ENCODE measurements at regions not wholly inside any gene's neighbourhood (a gene's known extent, or its start where the extent isn't known, plus 50 kb on each side); places are given as distances from the start of the nearest gene placed in this dataset.

GRCh38 chr3:87367736-87368135 lies 91.4 kb upstream of the POU1F1 start:
- H3K4me1 ChIP-seq (ENCODE audit: control insufficient read depth, insufficient read depth, low read length): no peaks in the 10 kb centered on the region
- WGBS (ENCODE audit: insufficient coverage): no CpG with 5 or more reads among the region's 1 CpG
- H3K4me3 ChIP-seq (ENCODE audit: low read length): no peak overlapping the region
- peak; percentile 12 for DNase-seq
- H3K27ac ChIP-seq (ENCODE audit: low read length): no peak overlapping the region
- no peaks in the 10 kb centered on the region for H3K36me3 ChIP-seq (ENCODE audit: control insufficient read depth, insufficient read depth, low read length)
- no peaks in the 10 kb centered on the region for H3K9me3 ChIP-seq (replicated peaks; ENCODE audit: control insufficient read depth, low read depth, low read length)
- no peaks in the 10 kb centered on the region for H3K27me3 ChIP-seq (ENCODE audit: control insufficient read depth, insufficient read depth, low read length)

DNA sequence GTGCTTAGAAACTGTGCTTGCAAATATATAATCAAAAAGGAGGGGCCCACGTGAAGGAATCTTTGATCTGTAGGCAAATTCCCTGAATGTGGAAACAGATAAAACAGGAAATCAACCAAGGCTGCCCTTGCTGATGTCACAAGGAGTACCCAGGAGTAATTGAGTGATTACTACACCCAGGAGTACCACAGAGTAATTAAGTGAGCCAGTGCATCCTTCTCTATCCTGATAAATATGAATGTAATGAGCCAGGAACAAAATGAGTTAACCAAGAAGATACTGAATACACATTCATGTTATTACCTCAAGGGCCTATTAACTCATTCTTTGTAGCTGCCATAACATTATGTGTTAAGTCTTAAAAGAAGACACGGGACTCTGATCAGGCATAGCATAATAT lies 87.3 kb upstream of the POU1F1 start:
- no peaks in the 10 kb centered on the region for H3K4me1 ChIP-seq (ENCODE audit: control insufficient read depth, insufficient read depth, low read length)
- no peaks in the 10 kb centered on the region for H3K9me3 ChIP-seq (replicated peaks; ENCODE audit: control insufficient read depth, low read depth, low read length)
- H3K27me3 ChIP-seq (ENCODE audit: control insufficient read depth, insufficient read depth, low read length): no peaks in the 10 kb centered on the region
- WGBS (ENCODE audit: insufficient coverage): no CpG with 5 or more reads among the region's 2 CpGs
- no peak overlapping the region for H3K4me3 ChIP-seq (ENCODE audit: low read length)
- H3K27ac ChIP-seq (ENCODE audit: low read length): no peak overlapping the region
- no peaks in the 10 kb centered on the region for H3K36me3 ChIP-seq (ENCODE audit: control insufficient read depth, insufficient read depth, low read length)
- DNase-seq: no peak

- Histone ChIP-seq H3K4me1 (ENCODE audit: control insufficient read depth, insufficient read depth, low read length) (no peaks in the 10 kb centered on the region), H3K27me3 (ENCODE audit: control insufficient read depth, insufficient read depth, low read length) (no peaks in the 10 kb centered on the region), H3K4me3 (ENCODE audit: low read length) (no peak overlapping the region), H3K27ac (ENCODE audit: low read length) (no peak overlapping the region), H3K36me3 (ENCODE audit: control insufficient read depth, insufficient read depth, low read length) (no peaks in the 10 kb centered on the region), H3K9me3 (replicated peaks; ENCODE audit: control insufficient read depth, low read depth, low read length) (no peaks in the 10 kb centered on the region)
- no CpG with 5 or more reads among the region's 1 CpG for WGBS (ENCODE audit: insufficient coverage)
- DNase-seq: no peak
Observed at GRCh38 chr3:87361956-87362355, 85.6 kb upstream of the POU1F1 start.

DNA sequence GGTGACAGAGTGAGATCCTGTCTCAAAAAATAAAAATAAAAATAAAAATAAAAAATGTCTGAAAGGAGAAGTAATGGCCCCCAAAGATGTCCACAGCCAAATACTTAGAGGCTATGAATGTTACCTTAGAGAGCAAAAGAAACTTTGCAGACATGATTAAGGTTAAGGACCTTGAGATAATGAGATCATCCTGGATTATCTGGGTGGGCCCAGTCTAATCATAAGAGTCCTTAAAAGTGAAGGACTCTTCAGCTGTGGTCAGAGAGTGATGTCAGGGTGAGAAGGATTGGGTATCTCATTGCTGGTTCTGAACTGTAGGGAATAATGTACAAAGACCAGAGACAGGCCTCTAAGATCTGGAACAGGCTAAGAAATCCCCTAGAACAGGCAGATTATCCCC lies 84.9 kb upstream of the POU1F1 start:
- no peak overlapping the region for H3K4me3 ChIP-seq (ENCODE audit: low read length)
- H3K9me3 ChIP-seq (replicated peaks; ENCODE audit: control insufficient read depth, low read depth, low read length): no peaks in the 10 kb centered on the region
- H3K36me3 ChIP-seq (ENCODE audit: control insufficient read depth, insufficient read depth, low read length): no peaks in the 10 kb centered on the region
- DNase-seq: no peak
- H3K4me1 ChIP-seq (ENCODE audit: control insufficient read depth, insufficient read depth, low read length): no peaks in the 10 kb centered on the region
- no peak overlapping the region for H3K27ac ChIP-seq (ENCODE audit: low read length)
- no peaks in the 10 kb centered on the region for H3K27me3 ChIP-seq (ENCODE audit: control insufficient read depth, insufficient read depth, low read length)

DNA sequence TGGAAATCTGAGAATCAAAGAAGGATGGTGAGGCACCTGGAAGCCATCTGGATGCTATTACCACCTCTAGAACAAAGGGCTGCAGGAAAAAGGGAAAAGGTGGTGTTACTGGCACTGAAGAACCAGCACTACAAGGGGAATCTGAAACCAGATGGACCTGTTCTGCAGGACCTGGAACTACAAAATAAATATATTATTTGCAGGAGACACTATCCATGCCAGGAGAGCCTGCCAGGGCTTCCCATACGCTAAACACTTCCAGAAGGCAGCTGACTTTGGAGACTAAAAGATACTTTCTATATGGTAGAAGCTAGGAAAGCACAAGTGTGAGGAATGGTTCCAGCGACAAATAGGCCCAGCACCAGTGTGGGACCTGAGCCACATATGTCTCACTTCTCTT lies 83.4 kb upstream of the POU1F1 start:
- Histone ChIP-seq H3K27ac (ENCODE audit: low read length) (no peak overlapping the region), H3K36me3 (ENCODE audit: control insufficient read depth, insufficient read depth, low read length) (no peaks in the 10 kb centered on the region), H3K9me3 (replicated peaks; ENCODE audit: control insufficient read depth, low read depth, low read length) (no peaks in the 10 kb centered on the region), H3K27me3 (ENCODE audit: control insufficient read depth, insufficient read depth, low read length) (no peaks in the 10 kb centered on the region), H3K4me1 (ENCODE audit: control insufficient read depth, insufficient read depth, low read length) (no peaks in the 10 kb centered on the region), H3K4me3 (ENCODE audit: low read length) (no peak overlapping the region)
- no CpG with 5 or more reads among the region's 2 CpGs for WGBS (ENCODE audit: insufficient coverage)
- DNase-seq: no peak

DNA sequence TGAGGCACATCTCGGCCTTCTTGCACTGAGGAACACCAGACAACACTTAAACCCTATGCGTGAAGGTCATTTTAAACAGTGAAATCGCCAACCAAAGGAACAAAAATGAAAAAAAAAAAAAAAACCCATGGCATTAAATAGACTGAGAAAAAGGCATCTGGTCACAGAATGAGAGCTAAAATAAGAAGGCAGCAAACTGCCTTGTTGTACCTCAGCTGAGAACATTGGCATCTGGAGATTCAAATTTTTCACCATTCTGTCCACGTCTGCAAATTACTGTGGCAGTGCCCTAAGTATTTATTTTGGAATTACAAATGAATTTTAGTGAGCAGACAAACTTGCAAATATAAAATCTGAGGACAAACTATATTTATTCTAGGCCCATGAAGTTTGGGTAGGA lies 82.6 kb upstream of the POU1F1 start:
- H3K4me1 ChIP-seq (ENCODE audit: control insufficient read depth, insufficient read depth, low read length): no peaks in the 10 kb centered on the region
- WGBS (ENCODE audit: insufficient coverage): no CpG with 5 or more reads among the region's 4 CpGs
- no peaks in the 10 kb centered on the region for H3K9me3 ChIP-seq (replicated peaks; ENCODE audit: control insufficient read depth, low read depth, low read length)
- no peaks in the 10 kb centered on the region for H3K36me3 ChIP-seq (ENCODE audit: control insufficient read depth, insufficient read depth, low read length)
- H3K4me3 ChIP-seq (ENCODE audit: low read length): no peak overlapping the region
- no peak for DNase-seq
- H3K27ac ChIP-seq (ENCODE audit: low read length): no peak overlapping the region
- H3K27me3 ChIP-seq (ENCODE audit: control insufficient read depth, insufficient read depth, low read length): no peaks in the 10 kb centered on the region

DNA sequence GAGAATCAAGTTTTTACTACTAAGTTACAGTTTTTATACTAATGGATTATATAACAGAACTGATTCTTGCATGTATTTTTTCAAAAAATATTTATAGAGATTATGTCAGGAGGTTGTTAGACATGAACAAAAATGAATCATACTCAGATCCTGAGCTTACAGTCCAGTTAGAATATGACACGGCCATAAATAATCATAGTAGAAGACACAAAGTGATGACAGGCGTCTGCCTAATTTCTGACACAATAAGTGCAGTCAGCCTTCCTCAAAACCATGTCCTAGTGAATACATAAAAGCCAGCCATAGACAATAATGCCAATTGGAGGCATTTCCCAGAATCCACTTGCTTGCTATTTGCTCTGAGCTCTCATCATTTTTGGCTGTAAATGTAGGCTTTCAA lies 81.7 kb upstream of the POU1F1 start:
- Histone ChIP-seq H3K9me3 (replicated peaks; ENCODE audit: control insufficient read depth, low read depth, low read length) (no peaks in the 10 kb centered on the region), H3K4me3 (ENCODE audit: low read length) (no peak overlapping the region), H3K27ac (ENCODE audit: low read length) (no peak overlapping the region), H3K27me3 (ENCODE audit: control insufficient read depth, insufficient read depth, low read length) (no peaks in the 10 kb centered on the region), H3K4me1 (ENCODE audit: control insufficient read depth, insufficient read depth, low read length) (no peaks in the 10 kb centered on the region), H3K36me3 (ENCODE audit: control insufficient read depth, insufficient read depth, low read length) (no peaks in the 10 kb centered on the region)
- 100% methylated on average over 1 of the region's 2 CpGs for whole genome bisulfite sequencing (ENCODE audit: insufficient coverage)
- DNase-seq: no peak

GRCh38 chr3:87354398-87354797 lies 78.0 kb upstream of the POU1F1 start:
- no peaks in the 10 kb centered on the region for H3K27me3 ChIP-seq (ENCODE audit: control insufficient read depth, insufficient read depth, low read length)
- no peaks in the 10 kb centered on the region for H3K36me3 ChIP-seq (ENCODE audit: control insufficient read depth, insufficient read depth, low read length)
- H3K4me1 ChIP-seq (ENCODE audit: control insufficient read depth, insufficient read depth, low read length): no peaks in the 10 kb centered on the region
- no peaks in the 10 kb centered on the region for H3K9me3 ChIP-seq (replicated peaks; ENCODE audit: control insufficient read depth, low read depth, low read length)
- no peak overlapping the region for H3K27ac ChIP-seq (ENCODE audit: low read length)
- DNase-seq: no peak
- no peak overlapping the region for H3K4me3 ChIP-seq (ENCODE audit: low read length)

GRCh38 chr3:87351937-87352336 lies 75.6 kb upstream of the POU1F1 start:
- DNase-seq: no peak
- Histone ChIP-seq H3K4me1 (ENCODE audit: control insufficient read depth, insufficient read depth, low read length) (no peaks in the 10 kb centered on the region), H3K27ac (ENCODE audit: low read length) (no peak overlapping the region), H3K4me3 (ENCODE audit: low read length) (no peak overlapping the region), H3K9me3 (replicated peaks; ENCODE audit: control insufficient read depth, low read depth, low read length) (no peaks in the 10 kb centered on the region), H3K36me3 (ENCODE audit: control insufficient read depth, insufficient read depth, low read length) (no peaks in the 10 kb centered on the region), H3K27me3 (ENCODE audit: control insufficient read depth, insufficient read depth, low read length) (no peaks in the 10 kb centered on the region)
- WGBS (ENCODE audit: insufficient coverage): 43% methylated on average over 1 of the region's 1 CpG

GRCh38 chr3:87350367-87351199 lies 74.2 kb upstream of the POU1F1 start:
- Histone ChIP-seq H3K4me3 (ENCODE audit: low read length) (no peak overlapping the region), H3K36me3 (ENCODE audit: control insufficient read depth, insufficient read depth, low read length) (no peaks in the 10 kb centered on the region), H3K9me3 (replicated peaks; ENCODE audit: control insufficient read depth, low read depth, low read length) (no peaks in the 10 kb centered on the region), H3K27me3 (ENCODE audit: control insufficient read depth, insufficient read depth, low read length) (no peaks in the 10 kb centered on the region), H3K4me1 (ENCODE audit: control insufficient read depth, insufficient read depth, low read length) (no peaks in the 10 kb centered on the region), H3K27ac (ENCODE audit: low read length) (no peak overlapping the region)
- 0% methylated on average over 1 of the region's 9 CpGs for WGBS (ENCODE audit: insufficient coverage)
- DNase-seq: peak; percentile 58

- no peak overlapping the region for H3K4me3 ChIP-seq (ENCODE audit: low read length)
- H3K36me3 ChIP-seq (ENCODE audit: control insufficient read depth, insufficient read depth, low read length): no peaks in the 10 kb centered on the region
- no peaks in the 10 kb centered on the region for H3K4me1 ChIP-seq (ENCODE audit: control insufficient read depth, insufficient read depth, low read length)
- no peak for DNase-seq
- WGBS (ENCODE audit: insufficient coverage): no CpG with 5 or more reads among the region's 2 CpGs
- no peak overlapping the region for H3K27ac ChIP-seq (ENCODE audit: low read length)
- no peaks in the 10 kb centered on the region for H3K9me3 ChIP-seq (replicated peaks; ENCODE audit: control insufficient read depth, low read depth, low read length)
- H3K27me3 ChIP-seq (ENCODE audit: control insufficient read depth, insufficient read depth, low read length): no peaks in the 10 kb centered on the region
Observed at GRCh38 chr3:87349833-87350232, 73.4 kb upstream of the POU1F1 start.
